Endothelial cell of umbilical vein (primary cell): ENCODE measurements at regions not wholly inside any gene's neighbourhood (a gene's known extent, or its start where the extent isn't known, plus 50 kb on each side); places are given as distances from the start of the nearest gene placed in this dataset.

Experiments
- BruUV-seq: library from RNA; stranded (reverse); fragments of 400-500 nt; replicated peaks from 2 replicates; lab custom pipeline; 2021; lab: Mats Ljungman, UMichigan
- CTCF ChIA-PET: fragments of 300-600, 350-600 bp; sonication (Branson Sonifier 250); formaldehyde crosslinking; loops from one replicate; lab custom pipeline; 2021; ENCODE audit warnings: antibody characterized with exemption, inconsistent platforms; lab: Charles Lee
- POLR2A ChIA-PET: fragments of 300-600, 350-600 bp; sonication (Branson Sonifier 250); formaldehyde crosslinking; loops from one replicate; lab custom pipeline; 2021; ENCODE audit warnings: antibody characterized with exemption, inconsistent platforms; lab: Charles Lee
- DNase-seq: peaks from one replicate; pipeline ENCODE4 v3.0.0-alpha.2; 2011; ENCODE audit warnings: low read depth, low spot score
- FAIRE-seq: peaks from 2 replicates; lab custom pipeline; 2011; peaks lifted over from hg19 to GRCh38; lab: Jason Lieb, UNC
- H2AFZ ChIP-seq: 2 replicates; pipeline ENCODE4 v1.6.0; 2012; ENCODE audit warnings: low read depth, low read length, control low read depth, inconsistent platforms
- H3K27ac ChIP-seq: 2 replicates; pipeline ENCODE4 v1.5.1; 2011; ENCODE audit warnings: low read depth, mild to moderate bottlenecking, control low read depth, low read length, moderate library complexity; ENCODE audit not compliant: insufficient read depth
- H3K27me3 ChIP-seq, 2 experiments: 2 replicates each; pipeline versions ENCODE4 v1.6.0 to v1.6.1; 2011; ENCODE audit warnings: low read length in 2 of 2, mixed read lengths in 1 of 2; ENCODE audit not compliant: control insufficient read depth in 2 of 2, insufficient read depth in 2 of 2
- H3K36me3 ChIP-seq, 2 experiments: 2 replicates in 1 of 2; 3 replicates in 1 of 2; pipeline ENCODE4 v1.5.1; 2011; ENCODE audit warnings: low read length in 2 of 2, mild to moderate bottlenecking in 1 of 2, moderate library complexity in 1 of 2; ENCODE audit not compliant: control insufficient read depth in 2 of 2, insufficient read depth in 2 of 2; ENCODE audit errors: extremely low read depth in 1 of 2
- H3K4me1 ChIP-seq: 3 replicates; pipeline ENCODE4 v1.5.1; 2011; ENCODE audit warnings: mild to moderate bottlenecking, low read length; ENCODE audit not compliant: control insufficient read depth, insufficient read depth; ENCODE audit errors: extremely low read depth
- H3K4me2 ChIP-seq: 2 replicates; pipeline ENCODE4 v1.6.1; 2011; ENCODE audit warnings: low read length, control low read depth, mixed read lengths; ENCODE audit not compliant: insufficient read depth
- H3K4me3 ChIP-seq, 3 experiments: fragments of 200-600 bp in 1 of 3; sonication (generic), shearing (Covaris generic) in 1 of 3; replicated peaks in 1 of 3; 2 replicates each; pipeline ENCODE4 v1.5.1; 2011 to 2016; ENCODE audit warnings: control low read depth in 3 of 3, low read length in 3 of 3, mild to moderate bottlenecking in 2 of 3, inconsistent platforms in 1 of 3, low read depth in 1 of 3, moderate library complexity in 1 of 3; ENCODE audit not compliant: insufficient read depth in 1 of 3
- H3K79me2 ChIP-seq: 2 replicates; pipeline ENCODE4 v1.6.0; 2012; ENCODE audit warnings: low read length, inconsistent platforms; ENCODE audit not compliant: control insufficient read depth, insufficient read depth
- H3K9ac ChIP-seq: replicated peaks from 2 replicates; pipeline ENCODE3; 2011; ENCODE audit warnings: low read length, control low read depth; ENCODE audit not compliant: insufficient read depth; ENCODE audit errors: extremely low read depth
- H3K9me1 ChIP-seq: replicated peaks from 3 replicates; pipeline ENCODE4 v1.6.0; 2011; ENCODE audit warnings: mild to moderate bottlenecking, low read length; ENCODE audit not compliant: control insufficient read depth, insufficient read depth; ENCODE audit errors: extremely low read depth
- H3K9me3 ChIP-seq: replicated peaks from 2 replicates; pipeline ENCODE4 v1.5.1; 2012; ENCODE audit warnings: low read length, inconsistent platforms; ENCODE audit not compliant: control insufficient read depth, insufficient read depth
- H4K20me1 ChIP-seq: replicated peaks from 2 replicates; pipeline ENCODE3; 2011; ENCODE audit warnings: mild to moderate bottlenecking, low read length; ENCODE audit not compliant: control insufficient read depth, insufficient read depth; ENCODE audit errors: extremely low read depth
- CTCF ChIP-seq, 2 donors: IDR thresholded peaks; 1 replicate in 1 of 2; 2 replicates in 1 of 2; pipeline ENCODE4 v1.5.1; 2011; ENCODE audit warnings: low read length in 2 of 2, mild to moderate bottlenecking in 2 of 2, moderate library complexity in 2 of 2, control low read depth in 1 of 2, inconsistent platforms in 1 of 2, low read depth in 1 of 2; ENCODE audit not compliant: insufficient read depth in 1 of 2; ENCODE audit errors: extremely low read depth in 1 of 2
- EZH2 ChIP-seq: IDR thresholded peaks from 2 replicates; pipeline ENCODE4 v1.6.1; 2012; ENCODE audit warnings: borderline replicate concordance, low read depth, mild to moderate bottlenecking, moderate library complexity, low read length, inconsistent platforms; ENCODE audit not compliant: severe bottlenecking
- FOS ChIP-seq: IDR thresholded peaks from 2 replicates; pipeline ENCODE4 v1.6.1; 2011; ENCODE audit warnings: mild to moderate bottlenecking, low read length, moderate library complexity, borderline replicate concordance; ENCODE audit not compliant: insufficient read depth
- GATA2 ChIP-seq: IDR thresholded peaks from 2 replicates; pipeline ENCODE4 v1.7.0; 2011; ENCODE audit warnings: low read depth, mild to moderate bottlenecking, moderate library complexity, mixed read lengths, low read length; ENCODE audit not compliant: insufficient read length, insufficient read depth
- JUN ChIP-seq: IDR thresholded peaks from 2 replicates; pipeline ENCODE4 v1.6.1; 2011; ENCODE audit warnings: borderline replicate concordance, low read depth; ENCODE audit not compliant: insufficient read length, insufficient read depth
- MAX ChIP-seq: IDR thresholded peaks from 2 replicates; pipeline ENCODE4 v1.6.1; 2011; ENCODE audit not compliant: insufficient read depth, insufficient read length
- MYC ChIP-seq: IDR thresholded peaks from one replicate; pipeline ENCODE4 v1.6.1; 2011; ENCODE audit warnings: mild to moderate bottlenecking, low read depth, low read length
- POLR2A ChIP-seq: IDR thresholded peaks from 2 replicates; pipeline ENCODE4 v1.6.1; 2012; ENCODE audit warnings: low read depth, mild to moderate bottlenecking, control low read depth, low read length
- POLR2AphosphoS5 ChIP-seq: IDR thresholded peaks from 2 replicates; pipeline ENCODE4 v1.6.1; 2012; ENCODE audit warnings: low read depth, mild to moderate bottlenecking, control low read depth, low read length, moderate library complexity; ENCODE audit not compliant: insufficient read depth
- dilution Hi-C: fragments of 300-500 bp; cut with MboI; formaldehyde crosslinking; loops from one replicate; pipeline ENCODE4 v1.15.0; 2019; ENCODE audit warnings: low sequenced_read_pairs; ENCODE audit not compliant: extremely low pct_ligation_motif_present
- intact Hi-C: fragments of 100-400 bp; cut with micrococcal nuclease; formaldehyde crosslinking; loops from one replicate; pipeline ENCODE4 v1.10.0; 2022

GRCh38 chrY:9259368-9259767, 77.9 kb upstream of the TSPY4 start:
- H4K20me1 ChIP-seq, result no peaks in the 10 kb centered on the region
- H3K27ac ChIP-seq, result no peak overlapping the region
- H3K79me2 ChIP-seq, result no peaks in the 10 kb centered on the region
- ChIA-PET POLR2A (no interaction called here), CTCF (no interaction called here)
- H3K36me3 ChIP-seq, result no peaks in the 10 kb centered on the region
- FAIRE-seq (no peak), DNase-seq (no peak)
- BruUV-seq, result no TSS peak
- H3K9me3 ChIP-seq, result no peaks in the 10 kb centered on the region
- H3K27me3 ChIP-seq, result no peaks in the 10 kb centered on the region
- no peak overlapping the region for H2AFZ ChIP-seq
- H3K4me1 ChIP-seq, result no peaks in the 10 kb centered on the region
- H3K9me1 ChIP-seq, result no peaks in the 10 kb centered on the region
- intact Hi-C loops (no loop called here), dilution Hi-C loops (no loop called here)
- H3K4me3 ChIP-seq, result no peak overlapping the region
- H3K4me2 ChIP-seq, result no peak overlapping the region
- TF ChIP-seq JUN, result no peak
- TF ChIP-seq GATA2, result no peak
- TF ChIP-seq POLR2AphosphoS5, result no peak
- TF ChIP-seq MYC, result no peak
- no peak for TF ChIP-seq CTCF (IDR thresholded peaks at IDR 0.05; ENCODE audit: extremely low read depth in 1 of 2, insufficient read depth in 1 of 2, low read depth in 1 of 2, low read length in 2 of 2)
- no peak for TF ChIP-seq EZH2
- no peak for TF ChIP-seq FOS
- TF ChIP-seq POLR2A, result no peak
- TF ChIP-seq MAX, result no peak
- H3K9ac ChIP-seq, result no peak overlapping the region
